ENCODE measurements at regions not wholly inside any gene's neighbourhood (a gene's known extent, or its start where the extent isn't known, plus 50 kb on each side); places are given as distances from the start of the nearest gene placed in this dataset.

DNA sequence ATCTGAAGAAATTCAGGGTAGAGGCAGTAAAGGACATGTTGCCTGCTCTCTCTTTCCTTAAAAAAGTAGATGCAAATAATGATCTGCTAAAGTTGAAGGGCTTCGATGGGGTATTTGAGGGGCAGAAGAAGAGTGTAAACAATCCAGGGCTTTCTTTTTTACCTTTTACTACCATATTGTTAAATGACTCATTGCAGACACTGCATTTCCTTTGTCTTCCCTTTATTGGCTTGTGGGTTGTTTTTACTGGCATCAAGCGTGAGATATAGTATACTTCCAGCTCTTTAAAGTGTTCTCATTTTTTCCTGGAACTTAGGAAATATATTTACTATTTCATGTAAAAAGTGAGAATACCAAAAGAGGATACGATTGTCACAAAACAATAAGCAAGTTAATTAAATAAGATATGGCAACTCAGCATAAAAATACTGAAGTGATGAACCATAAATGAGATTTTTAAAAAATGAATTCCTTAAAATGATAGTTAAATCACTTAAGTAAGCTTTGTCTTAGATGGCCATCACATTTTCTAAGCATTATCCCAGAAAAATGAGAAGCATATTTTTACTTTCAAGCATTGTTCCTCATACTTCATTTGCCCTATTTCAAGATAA lies 72.3 kb upstream of the KRAS start:
- no TSS peak for BruUV-seq (replicated peaks)
- no peaks in the 10 kb centered on the region for H3K36me3 Mint-ChIP-seq (ENCODE audit: insufficient read depth, unreplicated experiment)
- TF ChIP-seq, protein P1, sequence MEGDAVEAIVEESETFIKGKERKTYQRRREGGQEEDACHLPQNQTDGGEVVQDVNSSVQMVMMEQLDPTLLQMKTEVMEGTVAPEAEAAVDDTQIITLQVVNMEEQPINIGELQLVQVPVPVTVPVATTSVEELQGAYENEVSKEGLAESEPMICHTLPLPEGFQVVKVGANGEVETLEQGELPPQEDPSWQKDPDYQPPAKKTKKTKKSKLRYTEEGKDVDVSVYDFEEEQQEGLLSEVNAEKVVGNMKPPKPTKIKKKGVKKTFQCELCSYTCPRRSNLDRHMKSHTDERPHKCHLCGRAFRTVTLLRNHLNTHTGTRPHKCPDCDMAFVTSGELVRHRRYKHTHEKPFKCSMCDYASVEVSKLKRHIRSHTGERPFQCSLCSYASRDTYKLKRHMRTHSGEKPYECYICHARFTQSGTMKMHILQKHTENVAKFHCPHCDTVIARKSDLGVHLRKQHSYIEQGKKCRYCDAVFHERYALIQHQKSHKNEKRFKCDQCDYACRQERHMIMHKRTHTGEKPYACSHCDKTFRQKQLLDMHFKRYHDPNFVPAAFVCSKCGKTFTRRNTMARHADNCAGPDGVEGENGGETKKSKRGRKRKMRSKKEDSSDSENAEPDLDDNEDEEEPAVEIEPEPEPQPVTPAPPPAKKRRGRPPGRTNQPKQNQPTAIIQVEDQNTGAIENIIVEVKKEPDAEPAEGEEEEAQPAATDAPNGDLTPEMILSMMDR (IDR thresholded peaks at IDR 0.05; ENCODE audit: insufficient read depth in 1 of 2, low read depth in 1 of 2, low read length in 1 of 2, severe bottlenecking in 1 of 2, unreplicated experiment in 1 of 2): no peak
- CTCF ChIA-PET: no interaction called here
- H3K27ac Mint-ChIP-seq (ENCODE audit: unreplicated experiment): no peak overlapping the region
- no peak for DNase-seq
- H3K9me3 ChIP-seq: no peaks in the 10 kb centered on the region
- peaks cover 2% of the 10 kb centered on the region for H3K4me1 ChIP-seq
- POLR2A ChIA-PET: no interaction called here
- H3K4me3 ChIP-seq (ENCODE audit: low read depth, low read length): no peak overlapping the region
- no peaks in the 10 kb centered on the region for H3K9me3 Mint-ChIP-seq (ENCODE audit: unreplicated experiment)
- no peaks in the 10 kb centered on the region for H3K27me3 Mint-ChIP-seq (ENCODE audit: insufficient read depth, unreplicated experiment)
- H3K4me3 Mint-ChIP-seq (ENCODE audit: unreplicated experiment): no peak overlapping the region
- no peaks in the 10 kb centered on the region for H3K27me3 ChIP-seq (replicated peaks; ENCODE audit: control insufficient read depth, insufficient read depth, low read length)
- intact Hi-C loops (cut with micrococcal nuclease; ENCODE audit: unreplicated experiment): no loop called here
- H3K36me3 ChIP-seq (ENCODE audit: control insufficient read depth, insufficient read depth, low read length): no peaks in the 10 kb centered on the region
- H3K4me1 Mint-ChIP-seq (ENCODE audit: low read depth, unreplicated experiment): peaks cover 2% of the 10 kb centered on the region

GRCh38 chr12:25322351-25322750 lies 71.6 kb upstream of the KRAS start:
- no peak for DNase-seq
- Mint-ChIP-seq H3K27me3 (ENCODE audit: insufficient read depth, unreplicated experiment) (no peaks in the 10 kb centered on the region), H3K4me1 (ENCODE audit: low read depth, unreplicated experiment) (no peaks in the 10 kb centered on the region), H3K27ac (ENCODE audit: unreplicated experiment) (no peak overlapping the region), H3K36me3 (ENCODE audit: insufficient read depth, unreplicated experiment) (no peaks in the 10 kb centered on the region), H3K9me3 (ENCODE audit: unreplicated experiment) (no peaks in the 10 kb centered on the region), H3K4me3 (ENCODE audit: unreplicated experiment) (no peak overlapping the region)
- ChIA-PET POLR2A (no interaction called here), CTCF (no interaction called here)
- Histone ChIP-seq H3K36me3 (ENCODE audit: control insufficient read depth, insufficient read depth, low read length) (no peaks in the 10 kb centered on the region), H3K27me3 (replicated peaks; ENCODE audit: control insufficient read depth, insufficient read depth, low read length) (no peaks in the 10 kb centered on the region), H3K4me3 (ENCODE audit: low read depth, low read length) (no peak overlapping the region), H3K9me3 (no peaks in the 10 kb centered on the region), H3K4me1 (no peaks in the 10 kb centered on the region)
- BruUV-seq (replicated peaks): no TSS peak
- TF ChIP-seq, protein P1 (IDR thresholded peaks at IDR 0.05; ENCODE audit: insufficient read depth in 1 of 2, low read depth in 1 of 2, low read length in 1 of 2, severe bottlenecking in 1 of 2, unreplicated experiment in 1 of 2): no peak
- intact Hi-C loops (cut with micrococcal nuclease; ENCODE audit: unreplicated experiment): no loop called here

DNA sequence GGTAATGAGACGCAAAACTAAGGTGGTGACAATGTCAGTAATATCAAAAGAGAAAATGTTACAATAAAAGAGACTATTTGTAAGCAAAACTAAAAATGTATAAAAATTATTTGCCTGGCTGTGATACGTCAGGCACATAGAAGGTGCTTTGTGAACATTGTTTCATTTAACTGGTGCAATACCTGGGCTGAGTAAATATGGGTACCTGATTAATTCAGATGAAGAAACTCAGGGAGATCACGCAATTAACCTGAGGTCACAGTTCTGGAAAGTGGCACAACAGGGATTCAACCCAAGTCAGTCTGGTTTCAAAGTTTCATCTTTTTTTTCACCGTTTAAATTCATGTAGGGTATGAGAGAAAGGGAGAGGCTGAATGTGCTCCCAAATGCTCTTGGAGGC lies 71.0 kb upstream of the KRAS start:
- POLR2A ChIA-PET: no interaction called here
- Mint-ChIP-seq H3K27ac (ENCODE audit: unreplicated experiment) (no peak overlapping the region), H3K4me1 (ENCODE audit: low read depth, unreplicated experiment) (no peaks in the 10 kb centered on the region), H3K9me3 (ENCODE audit: unreplicated experiment) (no peaks in the 10 kb centered on the region), H3K27me3 (ENCODE audit: insufficient read depth, unreplicated experiment) (no peaks in the 10 kb centered on the region), H3K36me3 (ENCODE audit: insufficient read depth, unreplicated experiment) (no peaks in the 10 kb centered on the region), H3K4me3 (ENCODE audit: unreplicated experiment) (no peak overlapping the region)
- CTCF ChIA-PET: no interaction called here
- Histone ChIP-seq H3K27me3 (replicated peaks; ENCODE audit: control insufficient read depth, insufficient read depth, low read length) (no peaks in the 10 kb centered on the region), H3K4me1 (no peaks in the 10 kb centered on the region), H3K36me3 (ENCODE audit: control insufficient read depth, insufficient read depth, low read length) (no peaks in the 10 kb centered on the region), H3K4me3 (ENCODE audit: low read depth, low read length) (no peak overlapping the region), H3K9me3 (no peaks in the 10 kb centered on the region)
- TF ChIP-seq, protein P1 (IDR thresholded peaks at IDR 0.05; ENCODE audit: insufficient read depth in 1 of 2, low read depth in 1 of 2, low read length in 1 of 2, severe bottlenecking in 1 of 2, unreplicated experiment in 1 of 2): no peak
- no peak for DNase-seq
- no TSS peak for BruUV-seq (replicated peaks)
- intact Hi-C loops (cut with micrococcal nuclease; ENCODE audit: unreplicated experiment): no loop called here
